CD8-positive, alpha-beta memory T cell (primary cell): ENCODE measurements at regions not wholly inside any gene's neighbourhood (a gene's known extent, or its start where the extent isn't known, plus 50 kb on each side); places are given as distances from the start of the nearest gene placed in this dataset.
A peak's percentile ranks its signal among the peaks of the same experiment; 100 is the strongest.

Experiments
- CTCF ChIA-PET: fragments of 350-600 bp; sonication (Branson Sonifier 250); formaldehyde crosslinking; loops from one replicate; lab custom pipeline; 2021; ENCODE audit warnings: antibody characterized with exemption; lab: Charles Lee
- POLR2A ChIA-PET: fragments of 350-600 bp; sonication (Branson Sonifier 250); formaldehyde crosslinking; loops from one replicate; lab custom pipeline; 2021; ENCODE audit warnings: antibody characterized with exemption; lab: Charles Lee
- DNase-seq, 5 donors: peaks; one replicate each; pipeline versions ENCODE4 v3.0.0 to v3.0.0-alpha.2; 2020 to 2022; ENCODE audit warnings: mixed read lengths in 1 of 5
- H3K27ac ChIP-seq: one replicate; pipeline ENCODE4 v1.7.0; 2013; ENCODE audit warnings: low read depth, mild to moderate bottlenecking, low read length, moderate library complexity
- H3K27me3 ChIP-seq: 2 replicates; pipeline ENCODE4 v1.7.0; 2013; ENCODE audit warnings: low read length, mild to moderate bottlenecking; ENCODE audit not compliant: insufficient read depth, poor library complexity, severe bottlenecking
- H3K36me3 ChIP-seq: 2 replicates; pipeline ENCODE4 v1.7.0; 2013; ENCODE audit warnings: mild to moderate bottlenecking, low read length, moderate library complexity; ENCODE audit not compliant: insufficient read depth
- H3K4me1 ChIP-seq: 2 replicates; pipeline ENCODE4 v1.7.0; 2013; ENCODE audit warnings: mild to moderate bottlenecking, low read length, moderate library complexity; ENCODE audit not compliant: insufficient read depth
- H3K4me3 ChIP-seq: 2 replicates; pipeline ENCODE4 v1.7.0; 2013; ENCODE audit warnings: mild to moderate bottlenecking, low read length
- H3K9me3 ChIP-seq: 2 replicates; pipeline ENCODE4 v1.7.0; 2013; ENCODE audit warnings: mild to moderate bottlenecking, low read length
- H3K27ac Mint-ChIP-seq, 8 donors: one replicate each; pipeline ENCODE4 v1.8.0; 2020 to 2021; ENCODE audit warnings: mixed read lengths in 8 of 8, mild to moderate bottlenecking in 6 of 8, inconsistent platforms in 3 of 8, moderate library complexity in 3 of 8
- H3K27me3 Mint-ChIP-seq, 2 donors: one replicate each; pipeline ENCODE4 v1.8.0; 2020 to 2021; ENCODE audit warnings: mixed read lengths in 2 of 2, mild to moderate bottlenecking in 1 of 2, moderate library complexity in 1 of 2
- H3K36me3 Mint-ChIP-seq, 3 donors: one replicate each; pipeline ENCODE4 v1.8.0; 2020 to 2021; ENCODE audit warnings: mixed read lengths in 3 of 3, inconsistent platforms in 1 of 3, mild to moderate bottlenecking in 1 of 3
- H3K4me1 Mint-ChIP-seq, 3 donors: one replicate each; pipeline ENCODE4 v1.8.0; 2020 to 2021; ENCODE audit warnings: mixed read lengths in 3 of 3, inconsistent platforms in 1 of 3, mild to moderate bottlenecking in 1 of 3
- H3K4me3 Mint-ChIP-seq, 7 donors: one replicate each; pipeline ENCODE4 v1.8.0; 2020 to 2021; ENCODE audit warnings: mixed read lengths in 7 of 7, mild to moderate bottlenecking in 6 of 7, moderate library complexity in 4 of 7, inconsistent platforms in 2 of 7
- H3K9me3 Mint-ChIP-seq, 5 donors: one replicate each; pipeline ENCODE4 v1.8.0; 2020 to 2022; ENCODE audit warnings: mixed read lengths in 5 of 5, mild to moderate bottlenecking in 3 of 5, moderate library complexity in 2 of 5, inconsistent platforms in 1 of 5

GRCh38 chr6:67839818-67840217, 795.3 kb upstream of the ADGRB3 start:
- ChIA-PET CTCF (no interaction called here), POLR2A (no interaction called here)
- H3K27me3 Mint-ChIP-seq, result no peaks in the 10 kb centered on the region
- H3K36me3 ChIP-seq, result no peaks in the 10 kb centered on the region
- H3K9me3 ChIP-seq, result no peaks in the 10 kb centered on the region
- DNase-seq, result no peak
- peaks cover 7 to 42% (median 17%) of the 10 kb centered on the region in 5 donors for H3K9me3 Mint-ChIP-seq
- H3K27me3 ChIP-seq, result no peaks in the 10 kb centered on the region
- no peak overlapping the region for H3K27ac ChIP-seq
- no peaks in the 10 kb centered on the region for H3K4me1 Mint-ChIP-seq
- H3K4me1 ChIP-seq, result no peaks in the 10 kb centered on the region
- H3K4me3 Mint-ChIP-seq, result no peak overlapping the region
- H3K27ac Mint-ChIP-seq, result no peak overlapping the region
- no peak overlapping the region for H3K4me3 ChIP-seq
- no peaks in the 10 kb centered on the region for H3K36me3 Mint-ChIP-seq

DNA sequence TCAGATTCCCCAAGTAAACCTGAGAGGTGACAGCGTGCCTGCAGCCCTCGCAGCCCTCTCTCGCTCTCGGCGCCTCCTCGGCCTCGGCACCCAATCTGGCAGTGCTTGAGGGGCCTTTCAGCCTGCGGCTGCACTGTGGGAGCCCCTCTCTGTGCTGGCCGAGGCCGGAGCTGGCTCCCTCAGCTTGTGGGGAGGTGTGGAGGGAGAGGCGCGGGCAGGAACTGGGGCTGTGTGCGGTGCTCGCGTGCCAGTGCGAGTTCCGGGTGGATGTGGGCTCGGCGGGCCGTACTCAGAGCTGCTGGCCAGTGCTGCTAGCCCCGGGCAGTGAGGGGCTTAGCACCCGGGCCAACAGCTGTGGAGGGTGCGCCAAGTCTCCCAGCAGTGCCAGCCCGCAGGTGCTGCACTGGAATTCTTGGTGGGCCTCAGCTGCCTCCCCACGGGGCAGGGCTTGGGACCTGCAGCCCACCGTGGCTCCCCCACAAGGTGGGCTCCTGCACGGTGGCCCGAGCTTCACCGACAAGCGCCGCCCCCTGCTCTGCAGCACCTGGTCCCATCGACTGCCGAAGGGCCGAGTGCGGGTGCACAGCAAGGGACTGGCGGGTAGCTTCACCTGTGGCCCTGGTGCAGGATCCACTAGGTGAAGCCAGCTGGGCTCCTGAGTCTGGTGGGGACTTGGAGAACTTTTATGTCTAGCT, 809.7 kb upstream of the ADGRB3 start:
- H3K27me3 ChIP-seq, result no peaks in the 10 kb centered on the region
- H3K9me3 ChIP-seq, result no peaks in the 10 kb centered on the region
- CTCF ChIA-PET, result no interaction called here
- POLR2A ChIA-PET, result no interaction called here
- Mint-ChIP-seq H3K27me3 (no peaks in the 10 kb centered on the region), H3K4me1 (no peaks in the 10 kb centered on the region), H3K36me3 (no peaks in the 10 kb centered on the region), H3K4me3 (no peak overlapping the region), H3K27ac (no peak overlapping the region), H3K9me3 (peaks cover 7 to 20% (median 11%) of the 10 kb centered on the region in 5 donors)
- H3K4me3 ChIP-seq, result no peak overlapping the region
- no peak overlapping the region for H3K27ac ChIP-seq
- no peaks in the 10 kb centered on the region for H3K4me1 ChIP-seq
- no peaks in the 10 kb centered on the region for H3K36me3 ChIP-seq
- peak in 1 of 5 donors; percentile 37 for DNase-seq

GRCh38 chr6:67818322-67818721, 816.8 kb upstream of the ADGRB3 start:
- DNase-seq, result no peak
- H3K4me3 ChIP-seq, result no peak overlapping the region
- Mint-ChIP-seq H3K4me1 (no peaks in the 10 kb centered on the region), H3K9me3 (peaks cover 17 to 40% (median 20%) of the 10 kb centered on the region in 5 donors), H3K27me3 (no peaks in the 10 kb centered on the region), H3K4me3 (no peak overlapping the region), H3K36me3 (no peaks in the 10 kb centered on the region), H3K27ac (no peak overlapping the region)
- no peak overlapping the region for H3K27ac ChIP-seq
- POLR2A ChIA-PET, result no interaction called here
- H3K36me3 ChIP-seq, result no peaks in the 10 kb centered on the region
- CTCF ChIA-PET, result no interaction called here
- no peaks in the 10 kb centered on the region for H3K4me1 ChIP-seq
- H3K27me3 ChIP-seq, result no peaks in the 10 kb centered on the region
- no peaks in the 10 kb centered on the region for H3K9me3 ChIP-seq

DNA sequence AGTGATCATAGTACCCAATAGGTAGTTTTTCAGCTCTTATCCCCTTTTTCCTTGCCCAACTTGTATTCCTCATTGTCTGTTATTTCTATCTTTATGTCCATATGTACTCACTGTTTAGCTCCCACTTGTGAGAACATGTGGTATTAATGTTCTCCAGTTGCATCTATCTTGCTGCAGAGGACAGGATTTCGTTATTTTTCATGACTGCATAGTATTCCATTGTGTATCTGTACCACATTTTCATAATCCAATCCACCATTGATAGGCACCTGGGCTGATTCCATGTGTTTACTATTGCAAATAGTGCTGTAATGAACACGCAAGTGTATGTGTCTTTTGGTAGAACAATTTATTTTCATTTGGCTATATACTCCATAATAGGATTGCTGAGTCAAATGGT, 819.5 kb upstream of the ADGRB3 start:
- CTCF ChIA-PET, result no interaction called here
- peaks cover 10 to 46% (median 21%) of the 10 kb centered on the region in 5 donors for H3K9me3 Mint-ChIP-seq
- DNase-seq, result no peak
- H3K27ac Mint-ChIP-seq, result no peak overlapping the region
- H3K4me1 ChIP-seq, result no peaks in the 10 kb centered on the region
- H3K9me3 ChIP-seq, result peaks cover 5% of the 10 kb centered on the region
- H3K27me3 ChIP-seq, result no peaks in the 10 kb centered on the region
- H3K36me3 ChIP-seq, result no peaks in the 10 kb centered on the region
- no peak overlapping the region for H3K27ac ChIP-seq
- H3K4me3 ChIP-seq, result no peak overlapping the region
- no peaks in the 10 kb centered on the region for H3K4me1 Mint-ChIP-seq
- no peak overlapping the region for H3K4me3 Mint-ChIP-seq
- POLR2A ChIA-PET, result no interaction called here
- no peaks in the 10 kb centered on the region for H3K36me3 Mint-ChIP-seq
- H3K27me3 Mint-ChIP-seq, result no peaks in the 10 kb centered on the region

GRCh38 chr6:67814262-67814661, 820.8 kb upstream of the ADGRB3 start:
- Mint-ChIP-seq H3K27me3 (no peaks in the 10 kb centered on the region), H3K4me3 (no peak overlapping the region), H3K36me3 (no peaks in the 10 kb centered on the region), H3K4me1 (no peaks in the 10 kb centered on the region), H3K9me3 (peaks cover 10 to 37% (median 17%) of the 10 kb centered on the region in 5 donors), H3K27ac (no peak overlapping the region)
- no peaks in the 10 kb centered on the region for H3K4me1 ChIP-seq
- peaks cover 5% of the 10 kb centered on the region for H3K9me3 ChIP-seq
- CTCF ChIA-PET, result no interaction called here
- no peaks in the 10 kb centered on the region for H3K27me3 ChIP-seq
- no peak overlapping the region for H3K4me3 ChIP-seq
- POLR2A ChIA-PET, result no interaction called here
- no peak for DNase-seq
- no peak overlapping the region for H3K27ac ChIP-seq
- no peaks in the 10 kb centered on the region for H3K36me3 ChIP-seq

- no peak for DNase-seq
- no peak overlapping the region for H3K4me3 ChIP-seq
- Mint-ChIP-seq H3K36me3 (no peaks in the 10 kb centered on the region), H3K4me3 (no peak overlapping the region), H3K27me3 (no peaks in the 10 kb centered on the region), H3K4me1 (no peaks in the 10 kb centered on the region), H3K9me3 (peaks cover 10 to 48% (median 17%) of the 10 kb centered on the region in 5 donors), H3K27ac (no peak overlapping the region)
- POLR2A ChIA-PET, result no interaction called here
- CTCF ChIA-PET, result no interaction called here
- peaks cover 5% of the 10 kb centered on the region for H3K9me3 ChIP-seq
- no peak overlapping the region for H3K27ac ChIP-seq
- no peaks in the 10 kb centered on the region for H3K36me3 ChIP-seq
- no peaks in the 10 kb centered on the region for H3K4me1 ChIP-seq
- H3K27me3 ChIP-seq, result no peaks in the 10 kb centered on the region
Measured at GRCh38 chr6:67812693-67813092, 822.4 kb upstream of the ADGRB3 start.

DNA sequence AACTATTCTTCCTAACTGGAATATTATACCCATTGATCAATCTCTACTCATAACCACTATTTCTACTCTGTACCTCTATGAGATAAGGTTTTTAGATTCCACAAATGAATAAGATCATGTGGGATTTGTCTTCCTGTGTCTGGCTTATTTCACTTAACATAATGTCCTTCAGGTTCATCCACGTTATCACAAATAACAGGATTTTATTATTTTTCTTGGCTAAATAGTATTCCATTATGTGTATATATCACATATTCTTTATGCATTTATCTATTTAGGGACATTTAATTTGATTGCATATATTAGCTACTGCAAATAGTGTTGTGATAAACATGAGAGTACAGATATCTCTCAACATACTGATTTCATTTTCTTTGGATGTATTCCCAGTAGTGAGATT, 823.0 kb upstream of the ADGRB3 start:
- no peaks in the 10 kb centered on the region for H3K4me1 Mint-ChIP-seq
- H3K27me3 Mint-ChIP-seq, result no peaks in the 10 kb centered on the region
- Histone ChIP-seq H3K36me3 (no peaks in the 10 kb centered on the region), H3K4me3 (no peak overlapping the region), H3K4me1 (no peaks in the 10 kb centered on the region), H3K27me3 (no peaks in the 10 kb centered on the region), H3K27ac (no peak overlapping the region), H3K9me3 (peaks cover 5% of the 10 kb centered on the region)
- no peaks in the 10 kb centered on the region for H3K36me3 Mint-ChIP-seq
- H3K9me3 Mint-ChIP-seq, result peaks cover 10 to 51% (median 17%) of the 10 kb centered on the region in 5 donors
- ChIA-PET CTCF (no interaction called here), POLR2A (no interaction called here)
- H3K4me3 Mint-ChIP-seq, result no peak overlapping the region
- H3K27ac Mint-ChIP-seq, result no peak overlapping the region
- no peak for DNase-seq

DNA sequence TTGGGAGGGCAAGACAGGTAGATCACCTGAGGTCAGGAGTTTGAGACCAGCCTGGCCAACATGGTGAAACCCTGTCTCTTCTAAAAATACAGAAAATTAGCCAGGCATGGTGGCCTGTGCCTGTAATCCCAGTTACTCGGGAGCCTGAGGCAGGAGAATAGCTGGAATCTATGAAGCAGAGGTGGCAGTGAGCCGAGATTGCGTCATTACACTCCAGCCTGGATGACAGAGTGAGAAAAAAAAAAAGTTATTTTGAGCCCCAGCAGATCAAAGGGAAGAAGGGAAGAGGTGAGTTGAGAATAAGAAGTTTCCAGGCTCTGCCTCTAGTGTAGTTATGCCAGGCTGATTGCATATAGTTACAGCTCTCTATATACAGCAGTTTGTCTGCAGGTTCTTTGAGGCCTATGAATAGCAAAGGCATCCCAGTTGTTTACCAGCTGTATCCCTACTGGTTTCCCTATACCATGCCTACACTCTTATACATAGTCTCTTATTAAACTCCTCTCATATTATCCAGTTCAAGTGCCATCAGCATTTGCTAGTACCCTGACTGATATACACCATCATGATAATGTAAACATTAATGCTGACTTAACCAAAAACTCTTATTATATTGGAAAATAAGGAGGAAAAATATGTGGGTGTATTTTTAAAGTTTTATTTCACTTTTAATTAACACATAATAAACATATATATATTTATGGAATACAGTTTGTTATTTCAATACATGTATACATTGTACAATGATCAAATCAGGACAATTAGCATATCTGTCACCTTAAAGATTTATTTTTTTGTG, 823.6 kb upstream of the ADGRB3 start:
- no peaks in the 10 kb centered on the region for H3K27me3 ChIP-seq
- no peak for DNase-seq
- no peak overlapping the region for H3K27ac Mint-ChIP-seq
- H3K36me3 ChIP-seq, result no peaks in the 10 kb centered on the region
- H3K4me1 Mint-ChIP-seq, result no peaks in the 10 kb centered on the region
- no peaks in the 10 kb centered on the region for H3K27me3 Mint-ChIP-seq
- no peak overlapping the region for H3K4me3 ChIP-seq
- H3K4me3 Mint-ChIP-seq, result no peak overlapping the region
- no peak overlapping the region for H3K27ac ChIP-seq
- CTCF ChIA-PET, result no interaction called here
- no peaks in the 10 kb centered on the region for H3K36me3 Mint-ChIP-seq
- peaks cover 7 to 56% (median 21%) of the 10 kb centered on the region in 5 donors for H3K9me3 Mint-ChIP-seq
- no peaks in the 10 kb centered on the region for H3K4me1 ChIP-seq
- peaks cover 5% of the 10 kb centered on the region for H3K9me3 ChIP-seq
- POLR2A ChIA-PET, result no interaction called here
